OCI-LY3 (cell line): ENCODE measurements at regions not wholly inside any gene's neighbourhood (a gene's known extent, or its start where the extent isn't known, plus 50 kb on each side); places are given as distances from the start of the nearest gene placed in this dataset.

ENCODE experiments used
- EZH2phosphoT487 ChIP-seq: fragments of 200-600 bp; shearing (Covaris generic); IDR thresholded peaks from 2 replicates; pipeline ENCODE4 v1.6.1; 2018; ENCODE audit warnings: antibody characterized with exemption, mixed run types, low read depth
- TF ChIP-seq, protein P1 (sequence below): fragments of 200-600, 300-600 bp; sonication (generic); IDR thresholded peaks from 2 replicates; pipeline ENCODE4 v1.5.1; 2014; ENCODE audit warnings: antibody characterized with exemption, low read length, low read depth

DNA sequence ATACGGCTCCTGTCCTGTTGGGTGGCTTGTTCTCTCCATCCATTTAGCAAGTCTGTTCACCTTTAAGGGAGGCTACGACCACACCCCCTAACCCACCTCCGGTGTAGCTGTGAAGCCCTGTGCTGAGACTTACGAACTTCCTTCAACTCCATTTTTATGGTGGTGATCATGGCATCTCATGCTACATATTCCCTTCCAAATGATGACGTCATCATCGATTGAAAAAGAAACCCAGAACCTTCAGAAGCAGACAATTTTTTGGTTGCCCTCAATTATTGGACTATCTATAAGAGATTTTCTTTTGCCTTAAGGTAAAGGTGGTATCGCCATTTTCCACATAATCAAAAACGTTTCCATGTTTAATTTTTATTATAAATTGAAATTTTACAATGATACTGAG lies 389.0 kb downstream of the CBLN4 start:
- TF ChIP-seq, protein P1, sequence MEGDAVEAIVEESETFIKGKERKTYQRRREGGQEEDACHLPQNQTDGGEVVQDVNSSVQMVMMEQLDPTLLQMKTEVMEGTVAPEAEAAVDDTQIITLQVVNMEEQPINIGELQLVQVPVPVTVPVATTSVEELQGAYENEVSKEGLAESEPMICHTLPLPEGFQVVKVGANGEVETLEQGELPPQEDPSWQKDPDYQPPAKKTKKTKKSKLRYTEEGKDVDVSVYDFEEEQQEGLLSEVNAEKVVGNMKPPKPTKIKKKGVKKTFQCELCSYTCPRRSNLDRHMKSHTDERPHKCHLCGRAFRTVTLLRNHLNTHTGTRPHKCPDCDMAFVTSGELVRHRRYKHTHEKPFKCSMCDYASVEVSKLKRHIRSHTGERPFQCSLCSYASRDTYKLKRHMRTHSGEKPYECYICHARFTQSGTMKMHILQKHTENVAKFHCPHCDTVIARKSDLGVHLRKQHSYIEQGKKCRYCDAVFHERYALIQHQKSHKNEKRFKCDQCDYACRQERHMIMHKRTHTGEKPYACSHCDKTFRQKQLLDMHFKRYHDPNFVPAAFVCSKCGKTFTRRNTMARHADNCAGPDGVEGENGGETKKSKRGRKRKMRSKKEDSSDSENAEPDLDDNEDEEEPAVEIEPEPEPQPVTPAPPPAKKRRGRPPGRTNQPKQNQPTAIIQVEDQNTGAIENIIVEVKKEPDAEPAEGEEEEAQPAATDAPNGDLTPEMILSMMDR = no peak
- TF ChIP-seq EZH2phosphoT487 = no peak
